ENCODE measurements at regions not wholly inside any gene's neighbourhood (a gene's known extent, or its start where the extent isn't known, plus 50 kb on each side); places are given as distances from the start of the nearest gene placed in this dataset.
"Not testable (repeated sequence)": the region's sequence is repeated elsewhere in the genome, so short reads cannot be mapped to it uniquely, and the experiment has no call there.

DNA sequence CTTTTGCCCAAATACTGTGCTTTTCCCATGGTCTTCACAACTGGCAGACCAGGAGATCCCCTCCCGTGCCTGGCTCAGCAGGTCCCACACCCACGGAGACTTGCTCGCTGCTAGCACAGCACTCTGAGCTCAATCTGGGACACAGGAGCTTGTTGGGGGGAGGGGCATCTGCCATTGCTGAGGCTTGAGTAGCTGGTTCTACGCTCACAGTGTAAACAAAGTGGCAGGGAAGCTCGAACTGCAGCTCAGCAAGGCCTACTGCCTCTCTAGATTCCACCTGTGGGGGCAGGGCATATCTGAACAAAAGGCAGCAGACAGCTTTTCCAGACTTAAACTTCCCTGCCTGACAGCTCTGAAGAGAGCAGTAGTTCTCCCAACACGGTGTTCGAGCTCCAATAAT, 251.6 kb upstream of the PCDH18 start:
- intact Hi-C loops (cut with DNase I); FAIRE-seq: not testable (repeated sequence)

GRCh38 chr4:137775701-137776100, 243.4 kb upstream of the PCDH18 start:
- Histone ChIP-seq H3K27ac (ENCODE audit: low read depth in 2 of 2, low read length in 2 of 2) (no peak overlapping the region), H3K36me3 (ENCODE audit: control insufficient read depth in 2 of 3, insufficient read depth in 3 of 3, low read length in 3 of 3) (no peaks in the 10 kb centered on the region), H3K9ac (ENCODE audit: low read length in 3 of 3) (no peak overlapping the region), H3K4me1 (ENCODE audit: control insufficient read depth in 2 of 3, insufficient read depth in 2 of 3, low read depth in 1 of 3, low read length in 3 of 3) (no peaks in the 10 kb centered on the region), H3K9me3 (ENCODE audit: control insufficient read depth in 2 of 3, insufficient read depth in 1 of 3, low read length in 3 of 3) (no peaks in the 10 kb centered on the region), H3K27me3 (ENCODE audit: control insufficient read depth, insufficient read depth, low read length) (no peaks in the 10 kb centered on the region), H3K4me3 (ENCODE audit: low read length in 3 of 3) (no peak overlapping the region)
- DNase-seq: peak in 1 of 5 donors; percentile 3
- FAIRE-seq: no peak
- intact Hi-C loops (cut with DNase I): no loop called here
- TF ChIP-seq, protein P1, sequence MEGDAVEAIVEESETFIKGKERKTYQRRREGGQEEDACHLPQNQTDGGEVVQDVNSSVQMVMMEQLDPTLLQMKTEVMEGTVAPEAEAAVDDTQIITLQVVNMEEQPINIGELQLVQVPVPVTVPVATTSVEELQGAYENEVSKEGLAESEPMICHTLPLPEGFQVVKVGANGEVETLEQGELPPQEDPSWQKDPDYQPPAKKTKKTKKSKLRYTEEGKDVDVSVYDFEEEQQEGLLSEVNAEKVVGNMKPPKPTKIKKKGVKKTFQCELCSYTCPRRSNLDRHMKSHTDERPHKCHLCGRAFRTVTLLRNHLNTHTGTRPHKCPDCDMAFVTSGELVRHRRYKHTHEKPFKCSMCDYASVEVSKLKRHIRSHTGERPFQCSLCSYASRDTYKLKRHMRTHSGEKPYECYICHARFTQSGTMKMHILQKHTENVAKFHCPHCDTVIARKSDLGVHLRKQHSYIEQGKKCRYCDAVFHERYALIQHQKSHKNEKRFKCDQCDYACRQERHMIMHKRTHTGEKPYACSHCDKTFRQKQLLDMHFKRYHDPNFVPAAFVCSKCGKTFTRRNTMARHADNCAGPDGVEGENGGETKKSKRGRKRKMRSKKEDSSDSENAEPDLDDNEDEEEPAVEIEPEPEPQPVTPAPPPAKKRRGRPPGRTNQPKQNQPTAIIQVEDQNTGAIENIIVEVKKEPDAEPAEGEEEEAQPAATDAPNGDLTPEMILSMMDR (IDR thresholded peaks at IDR 0.05; ENCODE audit: borderline replicate concordance, extremely low read depth, insufficient read depth): no peak

More for the DNA sequence above, 251.6 kb upstream of the PCDH18 start:
- not testable (repeated sequence) for H3K27me3 ChIP-seq (ENCODE audit: control insufficient read depth, insufficient read depth, low read length); H3K4me1 ChIP-seq (ENCODE audit: control insufficient read depth in 2 of 3, insufficient read depth in 2 of 3, low read depth in 1 of 3, low read length in 3 of 3); H3K27ac ChIP-seq (ENCODE audit: low read depth in 2 of 2, low read length in 2 of 2); H3K9ac ChIP-seq (ENCODE audit: low read length in 3 of 3); H3K4me3 ChIP-seq (ENCODE audit: low read length in 3 of 3); H3K9me3 ChIP-seq (ENCODE audit: control insufficient read depth in 2 of 3, insufficient read depth in 1 of 3, low read length in 3 of 3); H3K36me3 ChIP-seq (ENCODE audit: control insufficient read depth in 2 of 3, insufficient read depth in 3 of 3, low read length in 3 of 3)
- peak in 1 of 5 donors; percentile 34 for DNase-seq

GRCh38 chr4:137774501-137774900, 242.2 kb upstream of the PCDH18 start:
- no peak overlapping the region for H3K27ac ChIP-seq (ENCODE audit: low read depth in 2 of 2, low read length in 2 of 2)
- H3K4me3 ChIP-seq (ENCODE audit: low read length in 3 of 3): no peak overlapping the region
- no peak for FAIRE-seq
- no peaks in the 10 kb centered on the region for H3K4me1 ChIP-seq (ENCODE audit: control insufficient read depth in 2 of 3, insufficient read depth in 2 of 3, low read depth in 1 of 3, low read length in 3 of 3)
- intact Hi-C loops (cut with DNase I): no loop called here
- H3K9ac ChIP-seq (ENCODE audit: low read length in 3 of 3): no peak overlapping the region
- no peaks in the 10 kb centered on the region for H3K9me3 ChIP-seq (ENCODE audit: control insufficient read depth in 2 of 3, insufficient read depth in 1 of 3, low read length in 3 of 3)
- H3K36me3 ChIP-seq (ENCODE audit: control insufficient read depth in 2 of 3, insufficient read depth in 3 of 3, low read length in 3 of 3): no peaks in the 10 kb centered on the region
- TF ChIP-seq, protein P1 (IDR thresholded peaks at IDR 0.05; ENCODE audit: borderline replicate concordance, extremely low read depth, insufficient read depth): no peak
- H3K27me3 ChIP-seq (ENCODE audit: control insufficient read depth, insufficient read depth, low read length): no peaks in the 10 kb centered on the region
- DNase-seq: no peak

- H3K36me3 ChIP-seq (ENCODE audit: control insufficient read depth in 2 of 3, insufficient read depth in 3 of 3, low read length in 3 of 3): no peaks in the 10 kb centered on the region
- TF ChIP-seq, protein P1 (IDR thresholded peaks at IDR 0.05; ENCODE audit: borderline replicate concordance, extremely low read depth, insufficient read depth): no peak
- FAIRE-seq: no peak
Observed at GRCh38 chr4:137768881-137769280, 236.6 kb upstream of the PCDH18 start.

More at GRCh38 chr4:137768881-137769280, 236.6 kb upstream of the PCDH18 start:
- no peaks in the 10 kb centered on the region for H3K4me1 ChIP-seq (ENCODE audit: control insufficient read depth in 2 of 3, insufficient read depth in 2 of 3, low read depth in 1 of 3, low read length in 3 of 3)
- no peak for DNase-seq
- no peaks in the 10 kb centered on the region for H3K9me3 ChIP-seq (ENCODE audit: control insufficient read depth in 2 of 3, insufficient read depth in 1 of 3, low read length in 3 of 3)
- H3K27me3 ChIP-seq (ENCODE audit: control insufficient read depth, insufficient read depth, low read length): no peaks in the 10 kb centered on the region
- H3K27ac ChIP-seq (ENCODE audit: low read depth in 2 of 2, low read length in 2 of 2): no peak overlapping the region
- H3K4me3 ChIP-seq (ENCODE audit: low read length in 3 of 3): no peak overlapping the region
- H3K9ac ChIP-seq (ENCODE audit: low read length in 3 of 3): no peak overlapping the region
- intact Hi-C loops (cut with DNase I): no loop called here

All from kidney (tissue), 13 donors.